ENCODE measurements at regions not wholly inside any gene's neighbourhood (a gene's known extent, or its start where the extent isn't known, plus 50 kb on each side); places are given as distances from the start of the nearest gene placed in this dataset.
"Not testable (repeated sequence)": the region's sequence is repeated elsewhere in the genome, so short reads cannot be mapped to it uniquely, and the experiment has no call there.

- intact Hi-C loops (cut with DNase I), result no loop called here
- no peak overlapping the region for H3K4me3 ChIP-seq
- no peaks in the 10 kb centered on the region for H3K36me3 ChIP-seq
- peaks cover 0 to 4% of the 10 kb centered on the region in 2 donors for H3K9me3 ChIP-seq
- DNase-seq (no peak), ATAC-seq (no peak)
- no peaks in the 10 kb centered on the region for H3K4me1 ChIP-seq
- no peak for TF ChIP-seq CTCF (IDR thresholded peaks at IDR 0.05)
- H3K27ac ChIP-seq, result no peak overlapping the region
- no peaks in the 10 kb centered on the region for H3K27me3 ChIP-seq
Measured at GRCh38 chr2:84169871-84170270, 289.2 kb downstream of the SUCLG1 start.

GRCh38 chr2:84168552-84168951, 290.5 kb downstream of the SUCLG1 start:
- H3K4me1 ChIP-seq; H3K9me3 ChIP-seq; H3K27me3 ChIP-seq; DNase-seq; intact Hi-C loops (cut with DNase I); H3K36me3 ChIP-seq; H3K27ac ChIP-seq; H3K4me3 ChIP-seq; ATAC-seq: not testable (repeated sequence)

- no peak for TF ChIP-seq CTCF (IDR thresholded peaks at IDR 0.05)
- H3K4me3 ChIP-seq, result no peak overlapping the region
- peaks cover 0 to 6% of the 10 kb centered on the region in 2 donors for H3K9me3 ChIP-seq
- no peak overlapping the region for H3K27ac ChIP-seq
- DNase-seq (no peak), ATAC-seq (no peak)
- no peaks in the 10 kb centered on the region for H3K27me3 ChIP-seq
- intact Hi-C loops (cut with DNase I), result no loop called here
- no peaks in the 10 kb centered on the region for H3K36me3 ChIP-seq
- H3K4me1 ChIP-seq, result no peaks in the 10 kb centered on the region
Measured at GRCh38 chr2:84165256-84165655, 293.8 kb downstream of the SUCLG1 start.

GRCh38 chr2:84160453-84160852, 298.6 kb downstream of the SUCLG1 start:
- H3K27ac ChIP-seq, result no peak overlapping the region
- no peaks in the 10 kb centered on the region for H3K4me1 ChIP-seq
- TF ChIP-seq CTCF (IDR thresholded peaks at IDR 0.05), result no peak
- H3K9me3 ChIP-seq, result peaks cover 0 to 2% of the 10 kb centered on the region in 2 donors
- ATAC-seq, result no peak
- no peak overlapping the region for H3K4me3 ChIP-seq
- DNase-seq, result no peak
- no peaks in the 10 kb centered on the region for H3K36me3 ChIP-seq
- H3K27me3 ChIP-seq, result no peaks in the 10 kb centered on the region
- intact Hi-C loops (cut with DNase I), result no loop called here

- no peaks in the 10 kb centered on the region for H3K27me3 ChIP-seq
- peaks cover 0 to 2% of the 10 kb centered on the region in 2 donors for H3K9me3 ChIP-seq
- no peak for ATAC-seq
- intact Hi-C loops (cut with DNase I), result no loop called here
- H3K36me3 ChIP-seq, result no peaks in the 10 kb centered on the region
- no peak for DNase-seq
- H3K4me1 ChIP-seq, result no peaks in the 10 kb centered on the region
- no peak overlapping the region for H3K4me3 ChIP-seq
- H3K27ac ChIP-seq, result no peak overlapping the region
- TF ChIP-seq CTCF (IDR thresholded peaks at IDR 0.05), result no peak
Measured at GRCh38 chr2:84158605-84159004, 300.5 kb downstream of the SUCLG1 start.

- intact Hi-C loops (cut with DNase I), result no loop called here
- no peak for ATAC-seq
Measured at GRCh38 chr2:84152462-84152861, 306.6 kb downstream of the SUCLG1 start.

More at GRCh38 chr2:84152462-84152861, 306.6 kb downstream of the SUCLG1 start:
- Histone ChIP-seq H3K36me3 (no peaks in the 10 kb centered on the region), H3K27me3 (no peaks in the 10 kb centered on the region), H3K9me3 (no peaks in the 10 kb centered on the region), H3K4me1 (no peaks in the 10 kb centered on the region), H3K27ac (no peak overlapping the region), H3K4me3 (no peak overlapping the region)
- no peak for TF ChIP-seq CTCF (IDR thresholded peaks at IDR 0.05)
- DNase-seq, result no peak

Measured in left lung (tissue), 4 donors.